NCI-H748 (cell line): ENCODE measurements at regions not wholly inside any gene's neighbourhood (a gene's known extent, or its start where the extent isn't known, plus 50 kb on each side); places are given as distances from the start of the nearest gene placed in this dataset.

Experiments
- DNase-seq: peaks from one replicate; lab custom pipeline; 2025; ENCODE audit not compliant: unreplicated experiment; lab: John Stamatoyannopoulos, UW

- DNase-seq = no peak
These were observed 259.4 kb downstream of the GPD2 start for GRCh38 chr2:156695595-156695994.

GRCh38 chr2:156697906-156698305 is 261.7 kb downstream of the GPD2 start:
- no peak for DNase-seq

- no peak for DNase-seq
These were observed 264.5 kb downstream of the GPD2 start for GRCh38 chr2:156700681-156701080.

GRCh38 chr2:156702541-156702940 is 266.4 kb downstream of the GPD2 start:
- no peak for DNase-seq

GRCh38 chr2:156703642-156704041 is 267.5 kb downstream of the GPD2 start:
- DNase-seq = no peak

GRCh38 chr2:156704132-156704531 is 268.0 kb downstream of the GPD2 start:
- no peak for DNase-seq

- DNase-seq = no peak
These were observed 268.4 kb downstream of the GPD2 start for GRCh38 chr2:156704617-156705016.

- DNase-seq = no peak
These were observed 270.4 kb downstream of the GPD2 start for GRCh38 chr2:156706576-156706975.

GRCh38 chr2:156708051-156708450 is 271.9 kb downstream of the GPD2 start:
- DNase-seq = no peak

- DNase-seq = no peak
These were observed 272.9 kb downstream of the GPD2 start for GRCh38 chr2:156709091-156709490.

GRCh38 chr2:156719036-156719435 is 282.9 kb downstream of the GPD2 start:
- no peak for DNase-seq

- no peak for DNase-seq
These were observed 291.7 kb downstream of the GPD2 start for GRCh38 chr2:156727867-156728266.

GRCh38 chr2:156728328-156728727 is 292.1 kb downstream of the GPD2 start:
- DNase-seq = no peak

- DNase-seq = no peak
These were observed 295.3 kb downstream of the GPD2 start for GRCh38 chr2:156731506-156731905.

- DNase-seq = no peak
These were observed 300.8 kb downstream of the GPD2 start for GRCh38 chr2:156736950-156737349.

GRCh38 chr2:156739301-156739700 is 303.1 kb downstream of the GPD2 start:
- no peak for DNase-seq

- DNase-seq = no peak
These were observed 309.4 kb downstream of the GPD2 start for GRCh38 chr2:156745619-156746018.

GRCh38 chr2:156748221-156748620 is 312.0 kb downstream of the GPD2 start:
- no peak for DNase-seq

- no peak for DNase-seq
These were observed 315.9 kb downstream of the GPD2 start for GRCh38 chr2:156752042-156752441.

GRCh38 chr2:156753766-156754165 is 317.6 kb downstream of the GPD2 start:
- no peak for DNase-seq

- no peak for DNase-seq
These were observed 320.3 kb downstream of the GPD2 start for GRCh38 chr2:156756516-156756915.

GRCh38 chr2:156763174-156763573 is 327.0 kb downstream of the GPD2 start:
- DNase-seq = no peak

GRCh38 chr2:156765043-156765442 is 328.9 kb downstream of the GPD2 start:
- no peak for DNase-seq

GRCh38 chr2:156765450-156765849 is 329.3 kb downstream of the GPD2 start:
- DNase-seq = no peak
